Kidney capillary endothelial cell (primary cell): ENCODE measurements at regions not wholly inside any gene's neighbourhood (a gene's known extent, or its start where the extent isn't known, plus 50 kb on each side); places are given as distances from the start of the nearest gene placed in this dataset.
"Not testable (repeated sequence)": the region's sequence is repeated elsewhere in the genome, so short reads cannot be mapped to it uniquely, and the experiment has no call there.

Source experiments
- DNase-seq: peaks from one replicate; pipeline ENCODE4 v3.0.0-alpha.2; 2018; ENCODE audit warnings: low spot score

GRCh38 chr13:76012091-76012721, 376.1 kb downstream of the LMO7 start:
- no peak for DNase-seq

GRCh38 chr13:76009267-76009890, 373.2 kb downstream of the LMO7 start:
- no peak for DNase-seq

- DNase-seq, result no peak
Measured at GRCh38 chr13:76004416-76004815, 368.3 kb downstream of the LMO7 start.

- no peak for DNase-seq
Measured at GRCh38 chr13:76000131-76000530, 364.0 kb downstream of the LMO7 start.

- no peak for DNase-seq
Measured at GRCh38 chr13:75996582-75996981, 360.5 kb downstream of the LMO7 start.

GRCh38 chr13:75995966-75996365, 359.8 kb downstream of the LMO7 start:
- DNase-seq, result no peak

- no peak for DNase-seq
Measured at GRCh38 chr13:75993823-75994222, 357.7 kb downstream of the LMO7 start.

GRCh38 chr13:75993241-75993640, 357.1 kb downstream of the LMO7 start:
- DNase-seq, result no peak

- DNase-seq, result no peak
Measured at GRCh38 chr13:75986818-75987217, 350.7 kb downstream of the LMO7 start.

GRCh38 chr13:75985132-75985531, 349.0 kb downstream of the LMO7 start:
- DNase-seq, result no peak

GRCh38 chr13:75978818-75979217, 342.7 kb downstream of the LMO7 start:
- no peak for DNase-seq

GRCh38 chr13:75968103-75968838, 332.1 kb downstream of the LMO7 start:
- no peak for DNase-seq

GRCh38 chr13:75963302-75963701, 327.2 kb downstream of the LMO7 start:
- DNase-seq, result no peak

GRCh38 chr13:75961911-75962310, 325.8 kb downstream of the LMO7 start:
- no peak for DNase-seq

GRCh38 chr13:75960538-75960994, 324.4 kb downstream of the LMO7 start:
- no peak for DNase-seq

GRCh38 chr13:75959861-75960481, 323.8 kb downstream of the LMO7 start:
- DNase-seq, result no peak

- DNase-seq, result not testable (repeated sequence)
Measured at GRCh38 chr13:75953589-75953988, 317.5 kb downstream of the LMO7 start.

GRCh38 chr13:75947448-75947847, 311.3 kb downstream of the LMO7 start:
- DNase-seq, result no peak

GRCh38 chr13:75946536-75947284, 310.6 kb downstream of the LMO7 start:
- DNase-seq, result no peak

GRCh38 chr13:75945841-75946482, 309.8 kb downstream of the LMO7 start:
- no peak for DNase-seq

GRCh38 chr13:75938811-75939560, 302.9 kb downstream of the LMO7 start:
- DNase-seq, result no peak
